CD4-positive, alpha-beta T cell (primary cell): ENCODE measurements at regions not wholly inside any gene's neighbourhood (a gene's known extent, or its start where the extent isn't known, plus 50 kb on each side); places are given as distances from the start of the nearest gene placed in this dataset.

Experiments used
- ATAC-seq: fragments of 200-7000 bp; cut with Tn5 transposase; one replicate; pipeline ENCODE4 v1.10.0; 2022; ENCODE audit warnings: mild to moderate bottlenecking; ENCODE audit not compliant: poor library complexity
- CTCF ChIA-PET: fragments of 350-600 bp; sonication (Branson Sonifier 250); formaldehyde crosslinking; loops from one replicate; lab custom pipeline; 2021; ENCODE audit warnings: antibody characterized with exemption, inconsistent platforms; lab: Charles Lee
- POLR2A ChIA-PET: fragments of 350-600 bp; sonication (Branson Sonifier 250); formaldehyde crosslinking; loops from one replicate; lab custom pipeline; 2021; ENCODE audit warnings: antibody characterized with exemption, inconsistent platforms; lab: Charles Lee
- DNase-seq, 14 experiments: peaks; one replicate each; pipeline ENCODE4 v3.0.0-alpha.2; 2013 to 2020; ENCODE audit warnings: mixed read lengths in 2 of 14
- H3K27ac ChIP-seq, 2 donors: one replicate each; pipeline versions ENCODE4 v1.5.1 to v1.7.0; 2013; ENCODE audit warnings: low read length in 2 of 2, low read depth in 1 of 2, mild to moderate bottlenecking in 1 of 2
- H3K27me3 ChIP-seq, 2 experiments: 1 replicate in 1 of 2; 2 replicates in 1 of 2; pipeline versions ENCODE4 v1.6.1 to v1.7.0; 2013; ENCODE audit warnings: low read length in 2 of 2, control low read depth in 1 of 2, mild to moderate bottlenecking in 1 of 2, moderate library complexity in 1 of 2; ENCODE audit not compliant: insufficient read depth in 2 of 2, control insufficient read depth in 1 of 2
- H3K36me3 ChIP-seq: one replicate; pipeline ENCODE4 v1.6.1; 2013; ENCODE audit warnings: low read length, control low read depth; ENCODE audit not compliant: insufficient read depth
- H3K4me1 ChIP-seq: one replicate; pipeline ENCODE4 v1.6.1; 2013; ENCODE audit warnings: low read length, control low read depth; ENCODE audit not compliant: insufficient read depth
- H3K4me3 ChIP-seq: one replicate; pipeline ENCODE4 v1.5.1; 2013; ENCODE audit warnings: mild to moderate bottlenecking, low read length, moderate library complexity
- H3K9me3 ChIP-seq, 2 experiments: 1 replicate in 1 of 2; 2 replicates in 1 of 2; pipeline versions ENCODE4 v1.6.1 to v1.7.0; 2013; ENCODE audit warnings: low read length in 2 of 2, mild to moderate bottlenecking in 2 of 2, control low read depth in 1 of 2, moderate library complexity in 1 of 2; ENCODE audit not compliant: control insufficient read depth in 1 of 2, insufficient read depth in 1 of 2
- H3K27ac Mint-ChIP-seq: one replicate; pipeline ENCODE4 v1.8.0; 2020; ENCODE audit warnings: mixed read lengths
- H3K27me3 Mint-ChIP-seq: one replicate; pipeline ENCODE4 v1.8.0; 2021; ENCODE audit warnings: mixed read lengths
- H3K36me3 Mint-ChIP-seq: one replicate; pipeline ENCODE4 v1.8.0; 2021; ENCODE audit warnings: low read depth, mixed read lengths
- H3K4me1 Mint-ChIP-seq: one replicate; pipeline ENCODE4 v1.8.0; 2021; ENCODE audit warnings: low read depth, mixed read lengths
- H3K4me3 Mint-ChIP-seq: one replicate; pipeline ENCODE4 v1.8.0; 2020; ENCODE audit warnings: mild to moderate bottlenecking, mixed read lengths
- H3K9me3 Mint-ChIP-seq: one replicate; pipeline ENCODE4 v1.8.0; 2020; ENCODE audit warnings: mixed read lengths
- intact Hi-C, 2 experiments: fragments of 100-400 bp; cut with DNase I in 1 of 2; cut with micrococcal nuclease in 1 of 2; formaldehyde crosslinking; loops; one replicate each; pipeline versions ENCODE4 v1.15.1 to v1.9.0; 2023 to 2025; cut with DNase I, micrococcal nuclease
- TF ChIP-seq, protein P1 (sequence below): fragments of 200-600 bp; IDR thresholded peaks from one replicate; pipeline ENCODE4 v1.8.0; 2022; ENCODE audit warnings: antibody characterized with exemption, mild to moderate bottlenecking

DNA sequence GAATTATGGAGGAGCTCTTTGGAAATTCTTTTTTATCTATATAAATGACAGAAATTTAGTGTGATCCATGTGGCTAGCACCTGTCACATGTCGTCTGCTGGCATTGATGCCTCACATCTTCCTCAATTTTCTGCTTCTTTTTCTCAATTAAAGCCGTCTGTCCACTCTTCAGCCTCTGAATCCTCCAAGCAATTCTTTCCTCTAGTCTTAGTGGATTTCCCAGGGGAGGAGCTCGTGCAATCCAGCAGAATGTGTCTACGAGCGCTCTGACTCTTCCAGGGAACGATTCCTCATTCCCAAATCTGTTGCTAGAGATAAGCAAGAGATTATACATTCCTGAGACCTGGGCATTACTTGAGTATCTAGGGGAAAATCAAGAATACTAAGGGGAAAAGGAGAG, 176.6 kb downstream of the EMP1 start:
- Histone ChIP-seq H3K4me1 (no peaks in the 10 kb centered on the region), H3K36me3 (no peaks in the 10 kb centered on the region), H3K9me3 (peaks cover 0 to 3% of the 10 kb centered on the region in 2 experiments), H3K27me3 (no peaks in the 10 kb centered on the region), H3K27ac (no peak overlapping the region), H3K4me3 (no peak overlapping the region)
- POLR2A ChIA-PET, result no interaction called here
- Mint-ChIP-seq H3K9me3 (no peaks in the 10 kb centered on the region), H3K4me1 (no peaks in the 10 kb centered on the region), H3K4me3 (no peak overlapping the region), H3K27me3 (peaks cover 14% of the 10 kb centered on the region), H3K27ac (no peak overlapping the region), H3K36me3 (no peaks in the 10 kb centered on the region)
- ATAC-seq (no peak), DNase-seq (no peak)
- intact Hi-C loops, result no loop called here
- CTCF ChIA-PET, result no interaction called here
- TF ChIP-seq, protein P1, sequence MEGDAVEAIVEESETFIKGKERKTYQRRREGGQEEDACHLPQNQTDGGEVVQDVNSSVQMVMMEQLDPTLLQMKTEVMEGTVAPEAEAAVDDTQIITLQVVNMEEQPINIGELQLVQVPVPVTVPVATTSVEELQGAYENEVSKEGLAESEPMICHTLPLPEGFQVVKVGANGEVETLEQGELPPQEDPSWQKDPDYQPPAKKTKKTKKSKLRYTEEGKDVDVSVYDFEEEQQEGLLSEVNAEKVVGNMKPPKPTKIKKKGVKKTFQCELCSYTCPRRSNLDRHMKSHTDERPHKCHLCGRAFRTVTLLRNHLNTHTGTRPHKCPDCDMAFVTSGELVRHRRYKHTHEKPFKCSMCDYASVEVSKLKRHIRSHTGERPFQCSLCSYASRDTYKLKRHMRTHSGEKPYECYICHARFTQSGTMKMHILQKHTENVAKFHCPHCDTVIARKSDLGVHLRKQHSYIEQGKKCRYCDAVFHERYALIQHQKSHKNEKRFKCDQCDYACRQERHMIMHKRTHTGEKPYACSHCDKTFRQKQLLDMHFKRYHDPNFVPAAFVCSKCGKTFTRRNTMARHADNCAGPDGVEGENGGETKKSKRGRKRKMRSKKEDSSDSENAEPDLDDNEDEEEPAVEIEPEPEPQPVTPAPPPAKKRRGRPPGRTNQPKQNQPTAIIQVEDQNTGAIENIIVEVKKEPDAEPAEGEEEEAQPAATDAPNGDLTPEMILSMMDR, result no peak

DNA sequence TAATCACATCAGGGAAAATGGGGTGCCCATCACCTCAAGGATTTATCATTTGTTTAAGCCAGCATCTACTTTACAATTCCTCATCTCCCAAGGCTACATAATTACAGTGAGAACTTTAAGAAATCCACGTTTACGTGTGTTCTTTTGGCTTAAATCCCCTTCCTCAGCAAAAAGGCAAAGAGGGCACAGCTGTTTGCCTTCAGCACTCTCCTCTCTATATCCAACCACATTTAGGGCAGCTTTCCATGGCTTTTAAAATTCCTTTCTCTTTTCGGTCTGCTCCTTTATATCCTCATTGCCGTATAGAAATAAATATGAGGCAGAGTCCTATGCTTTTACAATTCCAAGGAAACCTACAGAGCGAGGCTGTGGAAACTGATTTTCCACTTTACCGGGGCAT, 175.9 kb downstream of the EMP1 start:
- intact Hi-C loops, result no loop called here
- no peaks in the 10 kb centered on the region for H3K36me3 ChIP-seq
- POLR2A ChIA-PET, result no interaction called here

DNA sequence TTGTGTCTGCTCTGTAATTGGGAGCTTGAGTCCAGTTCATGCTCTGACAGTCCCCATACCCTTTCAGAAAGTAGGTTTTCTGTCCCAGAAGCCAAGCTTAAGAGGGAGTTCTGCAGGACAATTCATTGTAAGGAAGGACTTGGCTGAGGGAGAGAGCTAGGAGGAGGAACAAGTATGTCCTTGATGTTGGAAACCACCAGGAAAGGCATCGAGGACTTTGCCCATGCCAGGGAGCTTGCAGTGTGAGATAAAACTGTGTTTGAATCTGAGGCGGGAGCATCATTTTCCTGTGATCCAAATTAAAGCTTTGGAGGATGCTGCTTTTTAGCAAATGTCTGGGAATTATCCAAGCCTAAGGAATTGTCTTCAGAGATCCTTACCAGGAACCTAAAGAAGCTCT, 175.3 kb downstream of the EMP1 start:
- H3K4me3 Mint-ChIP-seq, result no peak overlapping the region
- TF ChIP-seq, protein P1, result no peak
- no peak for DNase-seq
- intact Hi-C loops, result no loop called here
- H3K4me3 ChIP-seq, result no peak overlapping the region
- H3K27me3 ChIP-seq, result no peaks in the 10 kb centered on the region
- no peaks in the 10 kb centered on the region for H3K36me3 Mint-ChIP-seq
- no peak for ATAC-seq
- ChIA-PET CTCF (interaction anchor here (1.6 to 2.0 kb wide), 2 partner anchors 10 to 12 kb away, joined by 4 to 6 read pairs; no protein-coding TSS in a partner anchor), POLR2A (no interaction called here)
- no peaks in the 10 kb centered on the region for H3K36me3 ChIP-seq
- no peak overlapping the region for H3K27ac ChIP-seq
- no peak overlapping the region for H3K27ac Mint-ChIP-seq
- H3K4me1 ChIP-seq, result no peaks in the 10 kb centered on the region
- no peaks in the 10 kb centered on the region for H3K4me1 Mint-ChIP-seq
- peaks cover 16% of the 10 kb centered on the region for H3K27me3 Mint-ChIP-seq
- peaks cover 0 to 5% of the 10 kb centered on the region in 2 experiments for H3K9me3 ChIP-seq
- H3K9me3 Mint-ChIP-seq, result no peaks in the 10 kb centered on the region

More for the DNA sequence above, 175.9 kb downstream of the EMP1 start:
- H3K4me1 Mint-ChIP-seq, result no peaks in the 10 kb centered on the region
- Histone ChIP-seq H3K27me3 (no peaks in the 10 kb centered on the region), H3K27ac (no peak overlapping the region), H3K4me1 (no peaks in the 10 kb centered on the region), H3K9me3 (peaks cover 0 to 5% of the 10 kb centered on the region in 2 experiments), H3K4me3 (no peak overlapping the region)
- H3K27ac Mint-ChIP-seq, result no peak overlapping the region
- no peaks in the 10 kb centered on the region for H3K36me3 Mint-ChIP-seq
- TF ChIP-seq, protein P1, result no peak
- CTCF ChIA-PET, result interaction anchor here (2.0 kb wide), 1 partner anchor 12 kb away, joined by 4 read pairs; no protein-coding TSS in a partner anchor
- no peak for ATAC-seq
- no peak overlapping the region for H3K4me3 Mint-ChIP-seq
- no peak for DNase-seq
- H3K9me3 Mint-ChIP-seq, result no peaks in the 10 kb centered on the region
- peaks cover 16% of the 10 kb centered on the region for H3K27me3 Mint-ChIP-seq
